IMR-90 (cell line): ENCODE measurements at regions not wholly inside any gene's neighbourhood (a gene's known extent, or its start where the extent isn't known, plus 50 kb on each side); places are given as distances from the start of the nearest gene placed in this dataset.

Source experiments
- ATAC-seq: fragments of 200-7000 bp; cut with Tn5 transposase; 2 replicates; pipeline ENCODE4 v1.9.1; 2020; ENCODE audit warnings: low read depth, mild to moderate bottlenecking, moderate library complexity
- BruUV-seq: library from RNA; stranded (reverse); fragments of 400-500 nt; replicated peaks from 2 replicates; lab custom pipeline; 2021; lab: Mats Ljungman, UMichigan
- CTCF ChIA-PET: fragments of 300-600 bp; formaldehyde crosslinking; extraction: SDS; loops from one replicate; lab custom pipeline; 2021; ENCODE audit warnings: antibody characterized with exemption; lab: Yijun Ruan, JAX
- POLR2A ChIA-PET: fragments of 300-600 bp; sonication (Branson Sonifier 250); formaldehyde crosslinking; loops from one replicate; lab custom pipeline; 2022; ENCODE audit warnings: antibody characterized with exemption; ENCODE audit not compliant: unreplicated experiment; lab: Charles Lee
- DNase-seq: peaks from one replicate; pipeline ENCODE4 v3.0.0; 2013
- H2AFZ ChIP-seq: replicated peaks from 2 replicates; pipeline ENCODE3; 2013; ENCODE audit warnings: low read length, mild to moderate bottlenecking; ENCODE audit not compliant: poor library complexity
- H2AK5ac ChIP-seq: 2 replicates; pipeline ENCODE4 v1.6.1; 2013; ENCODE audit warnings: low read depth, low read length, inconsistent platforms
- H2AK9ac ChIP-seq: replicated peaks from 2 replicates; pipeline ENCODE3; 2013; ENCODE audit warnings: mild to moderate bottlenecking, low read depth, low read length, moderate library complexity; ENCODE audit not compliant: poor library complexity
- H2BK120ac ChIP-seq: 2 replicates; pipeline ENCODE4 v1.6.1; 2013; ENCODE audit warnings: low read depth, low read length, inconsistent platforms
- H2BK15ac ChIP-seq: 3 replicates; pipeline ENCODE4 v1.6.1; 2013; ENCODE audit warnings: low read depth, low read length, inconsistent platforms
- H2BK20ac ChIP-seq: 2 replicates; pipeline ENCODE4 v1.6.1; 2013; ENCODE audit warnings: low read depth, mild to moderate bottlenecking, inconsistent platforms, low read length, moderate library complexity
- H2BK5ac ChIP-seq: 2 replicates; pipeline ENCODE4 v1.6.1; 2013; ENCODE audit warnings: mild to moderate bottlenecking, low read depth, low read length, inconsistent platforms; ENCODE audit not compliant: poor library complexity, severe bottlenecking
- H3K14ac ChIP-seq: replicated peaks from 2 replicates; pipeline ENCODE4 v1.6.1; 2013; ENCODE audit warnings: low read depth, low read length, inconsistent platforms
- H3K18ac ChIP-seq: 2 replicates; pipeline ENCODE4 v1.6.1; 2013; ENCODE audit warnings: low read depth, low read length, control low read depth
- H3K23ac ChIP-seq: 2 replicates; pipeline ENCODE4 v1.6.1; 2013; ENCODE audit warnings: low read depth, low read length, inconsistent platforms
- H3K27ac ChIP-seq: 2 replicates; pipeline ENCODE4 v1.5.1; 2013; ENCODE audit warnings: mild to moderate bottlenecking, control low read depth, low read length; ENCODE audit not compliant: insufficient read depth
- H3K27me3 ChIP-seq: 2 replicates; pipeline ENCODE4 v1.6.1; 2013; ENCODE audit warnings: low read length; ENCODE audit not compliant: control insufficient read depth, insufficient read depth
- H3K36me3 ChIP-seq: 2 replicates; pipeline ENCODE4 v1.6.1; 2013; ENCODE audit warnings: low read length, mixed read lengths; ENCODE audit not compliant: control insufficient read depth, insufficient read depth
- H3K4ac ChIP-seq: 2 replicates; pipeline ENCODE4 v1.6.1; 2013; ENCODE audit warnings: low read depth, low read length, inconsistent platforms
- H3K4me1 ChIP-seq: 2 replicates; pipeline ENCODE4 v1.6.1; 2013; ENCODE audit warnings: low read length, mixed read lengths; ENCODE audit not compliant: control insufficient read depth, insufficient read depth
- H3K4me2 ChIP-seq: 2 replicates; pipeline ENCODE4 v1.6.1; 2013; ENCODE audit warnings: low read depth, mild to moderate bottlenecking, control low read depth, low read length, moderate library complexity
- H3K4me3 ChIP-seq: 2 replicates; pipeline ENCODE4 v1.5.1; 2013; ENCODE audit warnings: low read depth, mild to moderate bottlenecking, control low read depth, low read length, moderate library complexity; ENCODE audit not compliant: insufficient read depth
- H3K56ac ChIP-seq: 2 replicates; pipeline ENCODE4 v1.6.1; 2013; ENCODE audit warnings: low read length, inconsistent platforms; ENCODE audit not compliant: insufficient read depth; ENCODE audit errors: extremely low read depth
- H3K79me1 ChIP-seq, 2 experiments: 2 replicates each; pipeline ENCODE4 v1.6.1; 2013; ENCODE audit warnings: low read length in 2 of 2, inconsistent platforms in 1 of 2, low read depth in 1 of 2
- H3K9ac ChIP-seq: 2 replicates; pipeline ENCODE4 v1.6.1; 2013; ENCODE audit warnings: low read depth, low read length, control low read depth
- H3K9me1 ChIP-seq: 2 replicates; pipeline ENCODE4 v1.6.1; 2013; ENCODE audit warnings: low read length, inconsistent platforms; ENCODE audit not compliant: insufficient read depth
- H3K9me3 ChIP-seq: 2 replicates; pipeline ENCODE4 v1.6.1; 2013; ENCODE audit warnings: low read length; ENCODE audit not compliant: control insufficient read depth, insufficient read depth
- H4K20me1 ChIP-seq: 2 replicates; pipeline ENCODE4 v1.6.1; 2013; ENCODE audit warnings: low read length, inconsistent platforms; ENCODE audit not compliant: insufficient read depth
- H4K5ac ChIP-seq: 2 replicates; pipeline ENCODE4 v1.6.1; 2013; ENCODE audit warnings: mild to moderate bottlenecking, low read depth, low read length, control low read depth
- H4K8ac ChIP-seq, 2 experiments: 2 replicates each; pipeline ENCODE4 v1.6.1; 2013; ENCODE audit warnings: low read depth in 2 of 2, low read length in 2 of 2, control low read depth in 1 of 2, inconsistent platforms in 1 of 2
- H4K91ac ChIP-seq: 2 replicates; pipeline ENCODE4 v1.6.1; 2013; ENCODE audit warnings: low read depth, low read length, inconsistent platforms; ENCODE audit not compliant: insufficient read depth
- BHLHE40 ChIP-seq: fragments of 150-350 bp; IDR thresholded peaks from 2 replicates; pipeline ENCODE4 v1.6.1; 2016; ENCODE audit warnings: mild to moderate bottlenecking, low read depth, low read length
- CEBPB ChIP-seq: IDR thresholded peaks from 2 replicates; pipeline ENCODE4 v1.6.1; 2012; ENCODE audit warnings: low read depth, low read length, improper control_type of control experiment
- CHD1 ChIP-seq: IDR thresholded peaks from 2 replicates; pipeline ENCODE4 v1.6.1; 2012; ENCODE audit warnings: low read depth, low read length, improper control_type of control experiment
- CTCF ChIP-seq: conservative IDR thresholded peaks from 2 replicates; pipeline ENCODE4 v1.5.1; 2012; ENCODE audit warnings: mild to moderate bottlenecking, low read depth, low read length, improper control_type of control experiment
- ELK1 ChIP-seq: fragments of 150-350 bp; IDR thresholded peaks from 2 replicates; pipeline ENCODE4 v1.6.1; 2016; ENCODE audit warnings: low read depth, mild to moderate bottlenecking, low read length, moderate library complexity, borderline replicate concordance
- FOS ChIP-seq: fragments of 150-350 bp; IDR thresholded peaks from 2 replicates; pipeline ENCODE4 v1.6.1; 2016; ENCODE audit warnings: low read depth, low read length
- MAFK ChIP-seq: IDR thresholded peaks from 2 replicates; pipeline ENCODE4 v1.6.1; 2012; ENCODE audit warnings: low read depth, low read length, improper control_type of control experiment
- MAZ ChIP-seq: IDR thresholded peaks from 2 replicates; pipeline ENCODE4 v1.6.1; 2012; ENCODE audit warnings: low read depth, mild to moderate bottlenecking, low read length, improper control_type of control experiment, moderate library complexity, borderline replicate concordance
- MXI1 ChIP-seq: IDR thresholded peaks from 2 replicates; pipeline ENCODE4 v1.6.1; 2012; ENCODE audit warnings: low read depth, mild to moderate bottlenecking, low read length, moderate library complexity, borderline replicate concordance
- NFE2L2 ChIP-seq: fragments of 150-350 bp; IDR thresholded peaks from 2 replicates; pipeline ENCODE4 v1.6.1; 2016; ENCODE audit warnings: low read depth, mild to moderate bottlenecking, low read length
- POLR2A ChIP-seq: IDR thresholded peaks from 2 replicates; pipeline ENCODE4 v1.6.1; 2012; ENCODE audit warnings: mild to moderate bottlenecking, low read depth, low read length
- RAD21 ChIP-seq: IDR thresholded peaks from 2 replicates; pipeline ENCODE4 v1.6.1; 2012; ENCODE audit warnings: low read length, improper control_type of control experiment
- RCOR1 ChIP-seq: IDR thresholded peaks from 2 replicates; pipeline ENCODE4 v1.6.1; 2012; ENCODE audit warnings: mild to moderate bottlenecking, low read length, improper control_type of control experiment; ENCODE audit not compliant: insufficient replicate concordance
- RFX5 ChIP-seq: IDR thresholded peaks from 2 replicates; pipeline ENCODE4 v1.8.0; 2012; ENCODE audit warnings: low read depth, mild to moderate bottlenecking, low read length, moderate library complexity
- SMC3 ChIP-seq: fragments of 150-350 bp; IDR thresholded peaks from 2 replicates; pipeline ENCODE4 v1.6.1; 2016; ENCODE audit warnings: low read depth, mild to moderate bottlenecking, antibody characterized with exemption, low read length, moderate library complexity
- USF2 ChIP-seq: fragments of 150-350 bp; IDR thresholded peaks from 2 replicates; pipeline ENCODE4 v1.6.1; 2017; ENCODE audit warnings: mild to moderate bottlenecking, antibody characterized with exemption, low read length, low read depth
- WGBS, 2 experiments: methylation state at CpG; one replicate each; pipeline versions ENCODE4 v1.1.5 to v1.1.7; 2013; ENCODE audit warnings: missing lambda C conversion rate in 2 of 2; ENCODE audit not compliant: insufficient read length in 1 of 2; ENCODE audit errors: extremely low coverage in 2 of 2; 5-methylcytosine and 5-hydroxymethylcytosine counted together
- dilution Hi-C: fragments of 300-500 bp; cut with HindIII; formaldehyde crosslinking; loops from one replicate; pipeline ENCODE4 v1.14.3; 2018; ENCODE audit warnings: low sequenced_read_pairs; ENCODE audit not compliant: unreplicated experiment
- in situ Hi-C: fragments of 300-500 bp; cut with MboI; formaldehyde crosslinking; loops from 3 replicates; pipeline ENCODE4 v1.14.3; 2019; ENCODE audit warnings: low sequenced_read_pairs, inconsistent platforms, mixed read lengths
- intact Hi-C: fragments of 100-400 bp; cut with micrococcal nuclease; formaldehyde crosslinking; loops from 2 replicates; pipeline ENCODE4 v1.10.0; 2022

GRCh38 chr16:63896383-63897109 lies 1225.3 kb downstream of the CDH11 start:
- Histone ChIP-seq H2BK5ac (no peak overlapping the region), H3K56ac (no peak overlapping the region), H4K8ac (no peak overlapping the region), H3K9me3 (no peaks in the 10 kb centered on the region), H3K27ac (no peak overlapping the region), H4K20me1 (no peaks in the 10 kb centered on the region), H3K18ac (no peak overlapping the region), H3K4me1 (no peaks in the 10 kb centered on the region), H3K23ac (no peak overlapping the region), H4K91ac (no peak overlapping the region), H3K36me3 (no peaks in the 10 kb centered on the region), H3K4ac (no peak overlapping the region), H3K79me1 (no peaks in the 10 kb centered on the region), H3K4me2 (no peak overlapping the region), H3K14ac (no peak overlapping the region), H2BK120ac (no peak overlapping the region), H2AFZ (no peak overlapping the region), H3K27me3 (no peaks in the 10 kb centered on the region), H2BK15ac (no peak overlapping the region), H3K9me1 (no peaks in the 10 kb centered on the region), H4K5ac (no peak overlapping the region), H2BK20ac (no peak overlapping the region), H2AK9ac (no peak overlapping the region), H3K9ac (no peak overlapping the region), H2AK5ac (no peak overlapping the region), H3K4me3 (no peak overlapping the region)
- intact Hi-C loops: no loop called here
- dilution Hi-C loops: no loop called here
- ATAC-seq (no peak), DNase-seq (no peak)
- BruUV-seq: no TSS peak
- ChIA-PET POLR2A (no interaction called here), CTCF (interaction anchor here (0.6 kb wide), 1 partner anchor 10 kb away, joined by 3 read pairs; no protein-coding TSS in a partner anchor)
- in situ Hi-C loops: no loop called here
- TF ChIP-seq SMC3 (no peak), RAD21 (no peak), RFX5 (no peak), RCOR1 (no peak), CHD1 (no peak), ELK1 (no peak), USF2 (no peak), MXI1 (no peak), NFE2L2 (no peak), POLR2A (no peak), CEBPB (no peak), FOS (no peak), BHLHE40 (no peak), CTCF (no peak), MAZ (no peak), MAFK (no peak)
- WGBS, 2 experiments: 39% methylated on average over 2 of the region's 2 CpGs; no CpG with 5 or more reads in 1 of the 2 experiments
